H1 (cell line): ENCODE measurements at regions not wholly inside any gene's neighbourhood (a gene's known extent, or its start where the extent isn't known, plus 50 kb on each side); places are given as distances from the start of the nearest gene placed in this dataset.

Experiments
- ATF2 ChIP-seq: IDR thresholded peaks from 2 replicates; pipeline ENCODE4 v1.6.1; 2012; ENCODE audit warnings: low read length, inconsistent platforms
- BACH1 ChIP-seq: IDR thresholded peaks from 2 replicates; pipeline ENCODE4 v1.6.1; 2012; ENCODE audit warnings: low read length, improper control_type of control experiment
- CTCF ChIP-seq, 3 experiments: IDR thresholded peaks; 1 replicate in 2 of 3; 2 replicates in 1 of 3; pipeline versions ENCODE4 v1.5.1 to v1.6.1; 2011; ENCODE audit warnings: low read length in 3 of 3, mild to moderate bottlenecking in 3 of 3, inconsistent platforms in 2 of 3, low read depth in 1 of 3, moderate library complexity in 1 of 3; ENCODE audit not compliant: insufficient read depth in 1 of 3; ENCODE audit errors: control extremely low read depth in 1 of 3
- EZH2 ChIP-seq: fragments of 200-600 bp; sonication (generic); IDR thresholded peaks from 2 replicates; pipeline ENCODE4 v1.7.1; 2012; ENCODE audit warnings: low read depth, mild to moderate bottlenecking, moderate library complexity, low read length, inconsistent platforms; ENCODE audit not compliant: severe bottlenecking
- KDM1A ChIP-seq: fragments of 200-600, 300-600 bp; sonication (generic); IDR thresholded peaks from 2 replicates; pipeline ENCODE4 v1.7.1; 2016; ENCODE audit warnings: mild to moderate bottlenecking, low read length, borderline replicate concordance
- MAX ChIP-seq: IDR thresholded peaks from 2 replicates; pipeline ENCODE4 v1.6.1; 2012; ENCODE audit warnings: inconsistent platforms
- RXRA ChIP-seq: IDR thresholded peaks from 2 replicates; pipeline ENCODE4 v1.6.1; 2011; ENCODE audit warnings: low read depth, mild to moderate bottlenecking, low read length, moderate library complexity; ENCODE audit not compliant: insufficient read depth
- TAF1 ChIP-seq: IDR thresholded peaks from 2 replicates; pipeline ENCODE4 v1.6.1; 2011; ENCODE audit warnings: mild to moderate bottlenecking, low read depth, low read length
- USF2 ChIP-seq: IDR thresholded peaks from 2 replicates; pipeline ENCODE4 v1.6.1; 2011; ENCODE audit warnings: low read length, improper control_type of control experiment

GRCh38 chr9:120306561-120306960, 273.4 kb downstream of the CDK5RAP2 start:
- TF ChIP-seq BACH1, result no peak
- TF ChIP-seq USF2, result no peak
- TF ChIP-seq RXRA, result no peak
- TF ChIP-seq TAF1, result no peak
- no peak for TF ChIP-seq CTCF (IDR thresholded peaks at IDR 0.05; ENCODE audit: control extremely low read depth in 1 of 3, insufficient read depth in 1 of 3, low read depth in 1 of 3, low read length in 3 of 3)
- TF ChIP-seq KDM1A, result no peak
- no peak for TF ChIP-seq EZH2
- no peak for TF ChIP-seq ATF2
- TF ChIP-seq MAX, result no peak
